Occipital lobe (tissue), 1 donor: ENCODE measurements at regions not wholly inside any gene's neighbourhood (a gene's known extent, or its start where the extent isn't known, plus 50 kb on each side); places are given as distances from the start of the nearest gene placed in this dataset.

Experiments
- DNase-seq: peaks from one replicate; lab custom pipeline; 2025; lab: John Stamatoyannopoulos, UW

DNA sequence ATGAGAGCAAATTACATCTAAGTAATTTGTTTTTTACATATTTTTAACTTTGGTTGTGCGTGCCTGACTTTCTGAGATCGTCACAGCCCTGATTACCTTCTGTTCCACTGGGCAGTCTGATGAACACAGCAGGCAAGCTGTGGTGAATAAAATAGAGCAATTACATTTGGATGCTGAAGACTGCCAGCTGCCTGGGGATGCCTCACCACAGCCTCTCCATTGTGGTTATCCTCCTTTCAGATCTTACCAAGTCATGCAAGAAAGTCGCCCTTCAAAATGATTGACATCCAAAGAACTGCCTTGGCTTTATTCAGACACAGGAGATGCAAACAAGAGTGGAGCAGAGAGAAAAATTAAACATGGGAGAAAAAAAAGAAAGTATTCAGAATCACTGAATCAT is 456.6 kb upstream of the TMPO start:
- no peak for DNase-seq

DNA sequence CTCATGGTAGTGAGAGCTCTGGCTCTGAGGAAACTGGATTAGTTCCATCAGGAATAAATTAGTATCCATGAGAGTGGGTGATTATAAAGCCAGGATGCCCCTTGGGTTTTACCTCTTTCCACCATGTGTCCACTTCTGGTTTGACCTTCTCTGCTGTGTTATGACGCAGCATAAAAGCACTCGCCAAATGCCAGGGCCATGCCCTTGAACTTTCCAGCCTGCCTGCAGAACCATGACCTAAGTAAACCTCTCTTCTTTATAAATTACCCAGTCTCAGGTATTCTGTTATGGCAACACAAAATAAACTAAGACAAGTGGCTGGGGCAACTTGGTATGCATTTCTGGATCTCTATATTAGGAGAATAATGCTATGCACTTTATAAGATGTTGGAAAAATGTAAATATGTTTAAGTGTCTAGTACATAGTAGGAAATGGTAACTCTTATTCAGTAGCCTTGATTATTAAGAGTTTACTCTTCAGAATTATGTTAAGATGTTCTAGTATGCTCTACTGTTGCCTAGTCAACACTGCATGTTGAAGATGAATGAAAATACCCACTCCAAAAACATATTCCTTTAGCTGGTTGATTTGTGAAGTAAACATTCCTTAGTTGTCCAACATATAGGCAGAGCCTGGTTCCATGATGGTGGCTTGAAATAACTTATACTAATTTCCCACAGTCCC is 455.6 kb upstream of the TMPO start:
- DNase-seq, result no peak

GRCh38 chr12:98060411-98060810 is 455.0 kb upstream of the TMPO start:
- DNase-seq, result no peak

- DNase-seq, result no peak
These were observed 452.7 kb upstream of the TMPO start for GRCh38 chr12:98062464-98063245.

GRCh38 chr12:98064501-98064900 is 450.9 kb upstream of the TMPO start:
- no peak for DNase-seq

DNA sequence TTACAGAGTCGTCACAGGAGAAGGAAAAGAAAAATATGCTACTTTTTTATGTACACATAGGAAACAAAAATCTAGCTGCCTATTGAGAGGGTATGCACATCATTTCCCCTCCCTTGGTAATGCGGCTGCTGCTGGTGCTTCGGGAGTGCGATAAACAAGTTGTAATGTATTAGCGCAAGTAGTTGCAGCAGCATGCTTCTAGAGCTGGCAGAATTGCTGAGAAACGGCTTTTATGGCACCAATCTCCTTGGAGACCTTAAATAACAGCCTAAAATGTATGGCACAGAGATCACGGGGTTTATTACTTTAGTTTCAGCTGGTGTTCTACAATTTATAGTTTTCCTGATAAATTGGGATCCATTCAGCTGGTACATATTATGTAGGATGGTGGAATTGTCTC is 447.6 kb upstream of the TMPO start:
- no peak for DNase-seq

DNA sequence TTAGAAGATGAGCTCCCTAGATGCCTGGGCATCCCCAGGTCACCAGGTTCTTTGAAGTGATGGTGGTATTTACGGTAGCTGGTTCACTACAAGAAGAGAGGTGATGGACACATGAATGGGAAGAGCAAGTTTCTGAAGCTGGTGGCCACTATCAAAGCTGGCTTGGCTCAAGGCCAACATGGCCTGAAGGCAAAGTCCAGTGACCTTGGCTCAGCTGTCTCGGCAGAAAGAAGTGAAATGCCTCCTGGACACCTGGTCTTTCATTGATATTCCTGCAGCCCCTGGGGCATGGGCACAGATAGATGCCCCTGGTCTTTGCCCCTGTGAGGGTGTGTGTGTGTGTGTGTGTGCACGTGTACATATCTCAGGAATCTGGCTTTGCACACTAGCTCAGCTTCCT is 441.8 kb upstream of the TMPO start:
- no peak for DNase-seq

GRCh38 chr12:98074286-98074685 is 441.1 kb upstream of the TMPO start:
- DNase-seq, result no peak

GRCh38 chr12:98084391-98084790 is 431.0 kb upstream of the TMPO start:
- no peak for DNase-seq

DNA sequence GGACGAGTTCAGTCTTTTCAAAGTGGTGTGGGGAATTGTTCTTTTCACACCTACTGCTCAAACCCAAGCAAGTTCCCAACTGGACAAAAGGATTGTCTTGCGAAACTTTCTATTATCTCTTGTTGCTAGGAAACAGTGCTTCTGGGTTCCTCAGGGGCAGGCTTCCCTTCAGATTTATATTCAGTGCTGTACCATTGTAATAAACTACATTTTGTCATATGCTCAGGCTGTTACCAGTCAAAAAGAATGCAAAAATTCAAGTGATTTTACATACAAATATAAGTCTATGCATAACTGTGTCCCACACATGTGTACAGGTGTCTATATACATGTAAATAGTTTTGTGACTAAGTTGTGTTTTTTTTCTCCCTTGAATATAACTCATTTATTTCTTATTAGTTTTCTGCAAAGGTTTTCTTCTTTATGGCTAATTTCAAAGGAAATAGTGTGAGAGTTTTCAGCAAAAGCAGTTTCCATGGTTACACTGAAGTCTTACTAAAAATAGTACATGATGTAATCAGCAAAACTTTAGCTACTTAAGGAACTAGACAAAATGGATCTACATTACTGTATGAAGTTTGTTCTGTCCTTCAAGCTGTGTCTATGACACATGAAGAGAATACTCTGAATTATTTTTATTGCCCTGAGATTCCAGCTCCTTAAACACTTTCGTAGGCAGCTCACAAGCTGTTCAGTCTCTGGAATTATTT is 430.2 kb upstream of the TMPO start:
- DNase-seq, result no peak

DNA sequence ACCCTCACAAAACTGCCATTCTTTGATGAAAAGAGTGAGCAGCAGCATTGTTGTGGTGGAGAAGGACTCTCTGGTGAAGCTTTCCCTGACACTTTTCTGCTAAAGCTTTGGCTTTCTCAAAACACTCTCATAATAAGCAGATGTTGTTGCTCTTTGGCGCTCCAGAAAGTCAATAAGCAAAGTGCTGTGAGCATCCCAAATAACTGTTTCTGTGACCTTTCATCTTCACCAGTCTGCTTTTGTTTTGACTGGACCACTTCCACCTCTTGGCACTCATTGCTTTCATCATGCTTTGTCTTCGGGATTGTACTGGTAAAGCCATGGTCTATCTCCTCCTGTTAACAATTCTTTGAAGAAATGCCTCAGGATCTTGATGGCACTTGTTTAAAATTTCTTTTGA is 424.7 kb upstream of the TMPO start:
- DNase-seq, result no peak

GRCh38 chr12:98096436-98096835 is 419.0 kb upstream of the TMPO start:
- DNase-seq, result no peak

- no peak for DNase-seq
These were observed 409.2 kb upstream of the TMPO start for GRCh38 chr12:98106031-98106683.

- DNase-seq, result no peak
These were observed 406.1 kb upstream of the TMPO start for GRCh38 chr12:98109266-98109665.

DNA sequence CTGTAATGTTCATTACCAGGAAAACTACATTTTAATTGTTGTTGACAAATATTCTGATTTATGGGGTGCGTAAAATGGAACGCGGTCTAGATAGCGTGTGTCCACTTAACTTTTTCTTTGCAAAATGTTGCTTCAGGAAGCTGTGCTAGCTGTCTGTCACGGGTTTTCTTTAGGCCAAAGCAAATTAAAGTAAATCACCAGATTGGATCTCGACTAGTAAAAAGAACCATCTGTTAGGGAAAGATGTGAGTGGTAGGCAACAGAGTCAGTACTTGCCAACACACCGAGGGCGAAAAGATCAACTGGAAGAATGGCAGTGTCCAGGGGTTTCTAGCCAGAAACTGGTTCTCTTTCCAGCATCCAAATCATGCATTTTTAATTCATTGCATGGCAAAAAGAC is 404.9 kb upstream of the TMPO start:
- DNase-seq, result no peak

DNA sequence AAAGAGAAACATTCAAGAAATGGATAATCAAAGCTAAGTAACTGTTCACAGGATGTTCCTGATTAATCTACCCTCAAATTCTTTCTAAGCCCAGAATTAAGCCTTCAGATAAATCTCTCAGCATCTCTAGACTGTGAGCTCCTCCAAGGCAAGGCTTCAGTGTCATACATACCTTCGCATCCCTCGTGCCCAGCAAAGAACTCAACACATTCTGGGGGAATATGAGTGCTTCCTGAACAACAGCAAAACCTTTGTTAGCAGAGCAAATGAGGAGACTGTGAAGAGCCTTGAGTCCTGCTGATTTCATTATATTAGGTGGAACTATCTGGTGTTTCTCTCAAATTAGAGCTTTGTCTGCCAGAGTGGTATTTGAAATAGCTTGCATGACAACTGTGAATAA is 401.8 kb upstream of the TMPO start:
- no peak for DNase-seq

GRCh38 chr12:98121963-98122362 is 393.4 kb upstream of the TMPO start:
- no peak for DNase-seq

GRCh38 chr12:98123021-98123461 is 392.3 kb upstream of the TMPO start:
- no peak for DNase-seq

DNA sequence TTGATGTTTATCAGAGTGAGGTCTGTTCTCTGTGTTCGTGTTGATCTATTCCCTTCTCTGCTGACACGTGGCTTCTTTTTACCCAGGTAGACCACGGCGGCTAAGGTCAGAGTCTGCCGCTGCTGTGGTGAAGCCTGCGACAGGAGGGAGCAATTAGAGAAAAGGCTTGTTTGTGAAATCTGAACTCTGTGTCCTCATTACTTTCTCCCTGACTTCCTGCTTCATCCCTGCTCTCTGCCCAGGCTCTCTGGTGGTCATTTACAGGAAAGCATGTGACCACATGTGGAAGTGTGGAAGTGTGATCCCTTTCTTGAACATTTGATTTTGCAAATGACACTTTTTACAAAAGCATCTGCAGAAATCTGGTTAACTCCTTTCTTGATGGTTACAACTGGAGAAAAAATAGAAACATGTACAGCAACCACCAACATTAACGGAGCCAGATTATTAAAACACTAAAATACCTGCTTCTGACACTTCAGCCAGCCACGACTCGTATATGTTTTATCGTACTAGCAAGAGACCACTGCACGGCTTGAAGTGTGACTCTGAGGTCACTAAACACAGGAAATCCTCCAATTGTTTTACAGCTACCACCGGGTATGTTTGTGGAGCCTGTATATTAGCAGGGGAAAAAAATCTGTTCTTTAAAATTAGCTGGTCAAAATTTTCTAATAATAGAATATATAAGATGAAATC is 388.6 kb upstream of the TMPO start:
- DNase-seq, result no peak

- no peak for DNase-seq
These were observed 388.1 kb upstream of the TMPO start for GRCh38 chr12:98127336-98127679.

DNA sequence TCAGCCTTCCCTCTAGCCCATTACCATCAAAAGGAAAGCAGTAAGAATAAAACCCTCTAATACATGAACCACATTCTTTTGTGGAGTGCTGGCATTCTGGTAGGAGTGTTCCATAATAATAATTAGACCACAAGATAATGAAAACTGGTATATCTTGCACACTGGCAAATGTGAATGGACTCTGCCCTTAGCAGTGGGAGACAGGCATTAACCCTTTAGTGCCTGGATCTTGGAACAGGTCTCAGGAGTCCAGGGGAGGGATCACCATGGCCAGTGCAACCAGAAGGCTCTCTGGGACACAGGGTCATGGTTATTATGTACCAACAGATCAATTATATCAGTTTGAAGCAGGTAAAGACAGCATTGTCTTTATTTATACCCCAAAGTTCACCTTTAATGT is 387.5 kb upstream of the TMPO start:
- DNase-seq, result no peak

GRCh38 chr12:98136544-98136943 is 378.8 kb upstream of the TMPO start:
- no peak for DNase-seq
